ENCODE measurements at regions not wholly inside any gene's neighbourhood (a gene's known extent, or its start where the extent isn't known, plus 50 kb on each side); places are given as distances from the start of the nearest gene placed in this dataset.

DNA sequence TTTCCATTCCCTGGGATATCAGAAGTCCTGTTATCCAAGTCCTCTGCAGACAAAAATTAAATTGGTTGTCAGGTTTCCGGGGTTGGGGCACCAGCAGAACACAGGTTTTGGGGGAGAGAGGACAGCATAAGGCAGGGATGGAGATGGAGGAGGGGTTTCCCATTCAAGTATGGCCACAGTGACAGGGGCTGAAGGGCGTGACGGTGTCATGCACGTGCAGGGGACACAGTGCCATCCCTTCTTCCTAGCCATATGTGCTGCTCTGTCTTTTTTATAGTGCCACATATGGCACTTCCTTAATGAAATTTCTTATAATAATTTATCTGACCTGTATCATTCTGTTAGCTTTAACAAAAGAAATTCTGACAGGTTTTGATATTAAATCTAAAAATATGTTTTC is 259.2 kb downstream of the PTEN start:
- no peaks in the 10 kb centered on the region for H3K36me3 ChIP-seq (ENCODE audit: control insufficient read depth, insufficient read depth, low read length)
- H3K4me3 ChIP-seq (ENCODE audit: low read depth in 2 of 2, low read length in 2 of 2) = no peak overlapping the region
- no peaks in the 10 kb centered on the region for H3K9me3 ChIP-seq (ENCODE audit: control insufficient read depth, insufficient read depth, low read depth, low read length)
- no TSS peak for BruUV-seq (replicated peaks)
- intact Hi-C loops (cut with micrococcal nuclease; ENCODE audit: unreplicated experiment) (no loop called here), in situ Hi-C loops (cut with HindIII; ENCODE audit: low pct_unique_long_range_greater_than_20kb, low sequenced_read_pairs) (no loop called here)
- H3K27ac ChIP-seq (ENCODE audit: low read length) = no peak overlapping the region
- CTCF ChIA-PET = no interaction called here
- POLR2A ChIA-PET = no interaction called here
- H3K4me1 ChIP-seq (ENCODE audit: control insufficient read depth, insufficient read depth, low read length) = no peaks in the 10 kb centered on the region
- DNase-seq (ENCODE audit: low read depth, low spot score) = no peak
- ATAC-seq = no peak
- H3K27me3 ChIP-seq (ENCODE audit: control insufficient read depth, insufficient read depth, low read length) = no peaks in the 10 kb centered on the region
- TF ChIP-seq SIN3A (IDR thresholded peaks at IDR 0.05; ENCODE audit: borderline replicate concordance, insufficient read depth, low read depth, low read length) (no peak), TCF7L2 (IDR thresholded peaks at IDR 0.05; ENCODE audit: low read depth, low read length) (no peak), POLR2AphosphoS5 (IDR thresholded peaks at IDR 0.05; ENCODE audit: low read depth, low read length) (no peak), CTCF (IDR thresholded peaks at IDR 0.05) (no peak)
- TF ChIP-seq, protein P1, sequence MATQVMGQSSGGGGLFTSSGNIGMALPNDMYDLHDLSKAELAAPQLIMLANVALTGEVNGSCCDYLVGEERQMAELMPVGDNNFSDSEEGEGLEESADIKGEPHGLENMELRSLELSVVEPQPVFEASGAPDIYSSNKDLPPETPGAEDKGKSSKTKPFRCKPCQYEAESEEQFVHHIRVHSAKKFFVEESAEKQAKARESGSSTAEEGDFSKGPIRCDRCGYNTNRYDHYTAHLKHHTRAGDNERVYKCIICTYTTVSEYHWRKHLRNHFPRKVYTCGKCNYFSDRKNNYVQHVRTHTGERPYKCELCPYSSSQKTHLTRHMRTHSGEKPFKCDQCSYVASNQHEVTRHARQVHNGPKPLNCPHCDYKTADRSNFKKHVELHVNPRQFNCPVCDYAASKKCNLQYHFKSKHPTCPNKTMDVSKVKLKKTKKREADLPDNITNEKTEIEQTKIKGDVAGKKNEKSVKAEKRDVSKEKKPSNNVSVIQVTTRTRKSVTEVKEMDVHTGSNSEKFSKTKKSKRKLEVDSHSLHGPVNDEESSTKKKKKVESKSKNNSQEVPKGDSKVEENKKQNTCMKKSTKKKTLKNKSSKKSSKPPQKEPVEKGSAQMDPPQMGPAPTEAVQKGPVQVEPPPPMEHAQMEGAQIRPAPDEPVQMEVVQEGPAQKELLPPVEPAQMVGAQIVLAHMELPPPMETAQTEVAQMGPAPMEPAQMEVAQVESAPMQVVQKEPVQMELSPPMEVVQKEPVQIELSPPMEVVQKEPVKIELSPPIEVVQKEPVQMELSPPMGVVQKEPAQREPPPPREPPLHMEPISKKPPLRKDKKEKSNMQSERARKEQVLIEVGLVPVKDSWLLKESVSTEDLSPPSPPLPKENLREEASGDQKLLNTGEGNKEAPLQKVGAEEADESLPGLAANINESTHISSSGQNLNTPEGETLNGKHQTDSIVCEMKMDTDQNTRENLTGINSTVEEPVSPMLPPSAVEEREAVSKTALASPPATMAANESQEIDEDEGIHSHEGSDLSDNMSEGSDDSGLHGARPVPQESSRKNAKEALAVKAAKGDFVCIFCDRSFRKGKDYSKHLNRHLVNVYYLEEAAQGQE (IDR thresholded peaks at IDR 0.05; ENCODE audit: insufficient read depth in 1 of 2, low read depth in 2 of 2, low read length in 1 of 2) = no peak

DNA sequence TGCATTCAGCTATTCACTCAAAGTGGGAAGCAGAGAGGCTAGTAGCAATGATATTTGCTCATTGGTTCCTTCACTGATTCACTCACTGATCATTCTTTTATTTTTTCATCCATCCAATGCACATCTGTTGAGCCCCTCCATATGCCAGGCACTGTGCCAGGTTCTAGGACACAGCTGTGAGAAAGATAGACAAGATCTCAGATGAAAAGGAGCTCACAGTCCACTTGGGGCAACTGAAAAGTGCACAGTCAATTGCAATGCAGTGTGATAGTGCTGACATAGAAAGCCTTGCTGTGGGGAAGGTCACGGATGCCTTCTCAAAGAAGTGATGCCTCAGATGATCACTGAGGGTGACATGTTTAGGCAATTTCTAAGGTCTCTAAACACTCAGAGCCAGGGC is 262.3 kb downstream of the PTEN start:
- ChIA-PET POLR2A (no interaction called here), CTCF (interaction anchor here (0.6 kb wide), 1 partner anchor 49 kb away, joined by 6 read pairs; no protein-coding TSS in a partner anchor)
- in situ Hi-C loops (cut with HindIII; ENCODE audit: low pct_unique_long_range_greater_than_20kb, low sequenced_read_pairs) (no loop called here), intact Hi-C loops (cut with micrococcal nuclease; ENCODE audit: unreplicated experiment) (no loop called here)
- no peaks in the 10 kb centered on the region for H3K36me3 ChIP-seq (ENCODE audit: control insufficient read depth, insufficient read depth, low read length)
- no peaks in the 10 kb centered on the region for H3K4me1 ChIP-seq (ENCODE audit: control insufficient read depth, insufficient read depth, low read length)
- no peaks in the 10 kb centered on the region for H3K27me3 ChIP-seq (ENCODE audit: control insufficient read depth, insufficient read depth, low read length)
- no peak overlapping the region for H3K4me3 ChIP-seq (ENCODE audit: low read depth in 2 of 2, low read length in 2 of 2)
- TF ChIP-seq TCF7L2 (IDR thresholded peaks at IDR 0.05; ENCODE audit: low read depth, low read length) (no peak), CTCF (IDR thresholded peaks at IDR 0.05) (no peak), POLR2AphosphoS5 (IDR thresholded peaks at IDR 0.05; ENCODE audit: low read depth, low read length) (no peak), SIN3A (IDR thresholded peaks at IDR 0.05; ENCODE audit: borderline replicate concordance, insufficient read depth, low read depth, low read length) (no peak)
- TF ChIP-seq, protein P1 (IDR thresholded peaks at IDR 0.05; ENCODE audit: insufficient read depth in 1 of 2, low read depth in 2 of 2, low read length in 1 of 2) = no peak
- H3K9me3 ChIP-seq (ENCODE audit: control insufficient read depth, insufficient read depth, low read depth, low read length) = no peaks in the 10 kb centered on the region
- ATAC-seq (no peak), DNase-seq (ENCODE audit: low read depth, low spot score) (no peak)
- H3K27ac ChIP-seq (ENCODE audit: low read length) = no peak overlapping the region
- no TSS peak for BruUV-seq (replicated peaks)

All from Panc1 (cell line).